ENCODE measurements at regions not wholly inside any gene's neighbourhood (a gene's known extent, or its start where the extent isn't known, plus 50 kb on each side); places are given as distances from the start of the nearest gene placed in this dataset.

DNA sequence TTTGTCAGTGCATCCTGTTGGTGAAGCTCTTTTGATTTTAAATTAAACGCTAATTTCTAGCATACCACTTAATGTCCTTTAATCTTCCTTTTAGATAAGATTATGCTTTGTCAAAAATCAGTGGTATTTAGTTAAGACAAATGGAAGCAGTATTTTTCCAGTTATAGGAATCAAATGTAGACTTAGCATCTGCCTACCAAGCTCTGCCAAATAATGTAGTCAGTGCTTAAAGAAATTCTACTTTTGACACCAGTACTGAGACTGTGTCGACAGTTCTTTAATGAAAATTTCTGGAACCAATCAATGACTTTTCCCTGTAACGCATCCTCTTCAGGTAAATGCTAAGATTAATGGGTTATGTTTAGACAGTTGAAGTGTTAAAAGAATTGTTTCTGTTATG, 803.3 kb upstream of the FAM98A start:
- no peak for DNase-seq (ENCODE audit: low spot score)

DNA sequence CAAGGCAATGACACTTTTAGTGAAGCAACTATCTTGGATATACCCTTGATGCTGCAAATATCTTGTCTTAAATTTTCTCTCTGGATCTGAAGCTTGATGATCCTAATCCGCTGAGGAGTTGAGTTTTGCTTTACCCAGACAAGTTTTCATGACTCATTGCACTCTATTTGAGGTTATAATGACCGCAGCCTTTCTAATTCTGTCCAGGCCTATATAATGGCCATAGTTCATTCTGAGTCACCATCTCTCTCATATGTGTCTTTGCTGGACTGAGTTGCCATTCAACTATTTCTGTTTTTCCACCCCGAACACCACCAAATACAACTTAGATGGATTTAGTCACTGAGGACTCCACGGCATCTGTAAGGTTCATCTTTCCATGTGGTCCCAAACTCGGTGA, 802.1 kb upstream of the FAM98A start:
- DNase-seq (ENCODE audit: low spot score) = no peak

DNA sequence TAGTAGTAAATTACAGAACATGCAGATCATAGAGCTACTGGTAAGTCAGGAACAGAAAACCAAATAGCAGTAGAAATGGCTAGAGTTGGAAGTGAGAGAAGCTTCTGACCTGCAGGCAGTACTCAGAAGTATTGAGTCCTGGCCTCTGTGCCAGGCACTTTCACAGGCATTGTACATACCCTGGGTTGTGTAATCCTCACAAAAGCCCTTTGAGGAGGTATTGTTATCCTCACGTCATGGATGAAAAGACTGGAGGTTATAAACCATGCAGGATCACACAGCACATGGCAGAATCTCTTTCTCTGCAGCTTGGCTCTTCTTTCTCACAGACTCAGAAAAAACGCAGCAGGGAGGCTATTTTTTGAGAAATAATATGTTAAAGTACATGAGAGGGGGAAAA, 789.3 kb upstream of the FAM98A start:
- no peak for DNase-seq (ENCODE audit: low spot score)

DNA sequence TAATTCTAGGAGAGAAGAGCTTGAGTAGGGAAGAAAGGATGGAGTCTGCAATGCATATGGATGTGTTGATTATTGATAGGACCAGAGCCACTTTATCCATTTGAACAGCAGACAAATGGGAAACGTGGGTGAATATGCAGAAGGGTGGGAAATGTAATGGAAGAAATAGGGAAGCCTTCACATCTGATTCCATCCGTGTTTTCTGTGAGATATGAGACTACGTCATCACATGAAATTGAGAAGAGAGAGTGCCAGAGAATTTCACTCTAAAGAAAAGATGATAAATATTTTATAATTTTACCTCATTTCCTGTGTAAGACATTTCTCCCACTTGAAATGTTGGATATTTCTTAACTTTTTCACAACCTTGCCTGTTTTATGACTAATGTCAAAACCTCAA, 788.4 kb upstream of the FAM98A start:
- no peak for DNase-seq (ENCODE audit: low spot score)

DNA sequence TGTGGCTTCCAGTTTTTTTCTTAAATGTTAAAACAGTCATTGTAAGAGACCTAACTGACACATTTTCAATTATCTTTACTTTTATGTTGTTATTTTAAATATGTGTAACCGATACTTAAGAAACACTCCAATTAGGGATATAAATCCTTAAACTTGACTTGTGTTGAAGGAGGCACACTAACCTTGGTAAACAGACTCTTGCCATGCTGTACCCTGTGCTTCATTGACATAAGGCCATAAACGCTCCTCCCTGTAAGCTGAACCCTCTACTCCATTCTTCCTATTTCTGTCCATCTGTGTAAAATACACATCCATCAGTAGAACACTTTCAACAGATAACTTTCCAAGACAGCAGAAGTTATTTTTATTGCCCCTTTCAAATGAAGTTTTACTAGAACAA, 780.5 kb upstream of the FAM98A start:
- no peak for DNase-seq (ENCODE audit: low spot score)

DNA sequence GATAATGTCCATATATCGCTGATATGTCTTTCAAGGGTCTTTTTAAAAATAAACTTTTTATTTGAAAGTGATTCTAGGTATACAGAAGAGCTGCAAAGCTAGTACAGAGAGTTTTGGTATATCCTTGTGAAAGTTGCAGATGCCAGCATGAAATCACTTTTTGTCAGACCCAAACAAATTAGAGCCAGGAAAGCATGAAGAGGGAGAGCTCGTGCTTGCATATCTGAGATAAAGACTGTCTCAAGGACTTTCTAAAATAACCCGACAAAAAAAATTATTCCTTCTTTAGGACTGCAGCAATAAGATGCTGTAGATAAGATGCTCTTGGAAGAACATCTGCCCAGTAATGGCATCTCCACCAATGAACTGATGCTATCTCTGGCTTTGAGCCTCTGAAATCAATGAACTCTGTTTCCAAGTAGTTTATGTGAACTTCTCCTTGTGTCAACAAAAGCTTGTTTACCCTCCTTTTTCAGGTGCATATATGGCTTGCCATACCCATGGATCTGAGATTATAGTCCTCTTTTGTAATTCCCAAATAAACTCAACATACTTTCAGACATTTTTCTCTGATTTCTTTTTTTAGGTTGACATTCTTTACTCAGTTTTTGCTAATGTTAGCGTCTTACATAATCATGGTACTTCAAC, 774.6 kb upstream of the FAM98A start:
- no peak for DNase-seq (ENCODE audit: low spot score)

DNA sequence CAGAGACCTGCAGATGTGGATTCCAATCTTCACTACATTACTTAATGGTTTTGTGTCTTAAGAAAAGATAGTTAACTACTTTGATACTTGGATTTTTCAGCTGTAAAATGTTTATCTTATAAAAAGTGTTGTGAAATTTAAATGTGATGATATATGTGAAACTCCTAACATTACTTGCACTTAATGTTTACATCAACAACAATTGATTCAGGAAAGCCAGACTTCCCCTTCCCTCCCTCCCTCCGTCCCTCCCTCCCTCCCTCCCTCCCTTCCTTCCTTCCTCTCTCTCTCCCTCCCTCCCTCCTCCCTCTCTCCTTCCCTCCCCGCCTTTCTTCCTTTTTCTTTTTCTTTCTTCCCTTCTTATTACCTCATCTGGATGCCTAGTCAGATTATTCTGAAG, 773.9 kb upstream of the FAM98A start:
- no peak for DNase-seq (ENCODE audit: low spot score)

DNA sequence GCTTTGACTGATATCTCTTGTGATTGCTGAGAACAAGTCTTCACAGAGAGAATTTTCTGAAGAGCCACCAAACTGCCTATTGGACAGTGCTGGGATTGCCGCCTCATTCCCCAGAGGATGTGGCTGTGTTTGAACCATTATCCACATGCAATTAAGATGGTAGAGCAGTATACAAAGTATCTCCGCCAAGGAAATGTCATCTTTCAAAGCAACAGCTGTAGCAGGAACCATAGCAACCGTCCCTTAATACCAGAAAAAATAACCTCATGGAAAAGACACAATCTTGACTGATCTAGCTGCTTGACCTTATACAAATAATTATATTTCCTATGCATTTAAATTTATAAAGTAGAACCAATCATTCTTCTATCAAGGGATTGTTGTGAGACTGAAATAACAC, 772.6 kb upstream of the FAM98A start:
- no peak for DNase-seq (ENCODE audit: low spot score)

DNA sequence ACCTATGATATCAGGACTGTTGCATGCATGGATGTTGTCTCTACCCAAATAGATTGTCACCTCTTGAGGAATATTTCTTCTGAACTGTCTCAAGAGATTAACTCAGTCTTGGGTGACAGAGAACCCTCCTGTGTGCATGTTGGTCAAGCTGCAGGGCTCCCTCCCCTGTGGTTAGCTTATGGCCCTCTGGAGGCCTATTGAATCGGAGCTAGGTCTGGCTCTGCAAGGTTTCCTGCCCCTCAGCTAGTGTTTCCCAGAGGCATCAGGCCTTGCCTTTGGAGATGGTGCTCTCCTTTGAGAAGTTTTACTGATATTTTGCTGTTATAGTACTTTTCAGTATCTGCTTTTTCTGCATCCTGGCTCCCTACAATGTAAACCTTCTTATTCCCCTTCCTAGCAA, 769.2 kb upstream of the FAM98A start:
- DNase-seq (ENCODE audit: low spot score) = no peak

DNA sequence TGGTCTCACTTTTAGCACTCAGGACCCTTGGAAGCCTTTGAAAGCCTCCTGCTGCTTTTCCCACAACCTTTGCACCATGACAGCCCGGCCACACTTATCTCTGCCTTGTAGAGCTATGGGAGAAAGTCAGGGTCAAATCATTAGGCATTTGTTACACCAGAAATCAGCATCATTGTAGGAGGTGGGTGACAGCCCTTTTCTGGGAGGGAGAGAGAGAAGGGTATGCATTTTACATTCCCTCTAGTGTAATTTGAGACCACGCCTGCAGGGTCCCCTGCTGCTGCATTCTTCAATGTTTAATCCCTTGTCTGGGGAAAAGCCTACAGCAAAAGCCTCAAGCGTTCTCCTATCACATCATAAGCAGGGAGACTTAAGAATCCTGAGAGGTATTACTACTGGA, 766.8 kb upstream of the FAM98A start:
- DNase-seq (ENCODE audit: low spot score) = no peak

DNA sequence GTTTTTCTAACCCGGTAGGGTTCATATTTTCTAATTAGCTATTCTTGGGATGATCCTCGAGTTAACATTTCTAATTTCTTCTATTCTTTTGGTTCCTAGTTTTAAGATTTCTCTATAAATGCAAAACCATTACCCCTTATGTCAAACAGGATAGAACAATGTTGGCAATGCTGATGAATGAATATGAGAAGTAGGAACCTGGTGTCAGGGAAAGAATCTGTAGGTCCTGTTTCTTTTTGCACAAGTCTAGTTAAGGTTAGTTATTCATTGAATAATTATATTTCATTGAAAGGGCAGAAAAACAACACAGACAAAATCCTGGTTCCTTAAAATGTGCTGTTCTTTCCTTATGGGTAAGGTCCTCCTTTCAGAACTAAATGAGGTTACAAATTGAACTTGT, 766.4 kb upstream of the FAM98A start:
- no peak for DNase-seq (ENCODE audit: low spot score)

DNA sequence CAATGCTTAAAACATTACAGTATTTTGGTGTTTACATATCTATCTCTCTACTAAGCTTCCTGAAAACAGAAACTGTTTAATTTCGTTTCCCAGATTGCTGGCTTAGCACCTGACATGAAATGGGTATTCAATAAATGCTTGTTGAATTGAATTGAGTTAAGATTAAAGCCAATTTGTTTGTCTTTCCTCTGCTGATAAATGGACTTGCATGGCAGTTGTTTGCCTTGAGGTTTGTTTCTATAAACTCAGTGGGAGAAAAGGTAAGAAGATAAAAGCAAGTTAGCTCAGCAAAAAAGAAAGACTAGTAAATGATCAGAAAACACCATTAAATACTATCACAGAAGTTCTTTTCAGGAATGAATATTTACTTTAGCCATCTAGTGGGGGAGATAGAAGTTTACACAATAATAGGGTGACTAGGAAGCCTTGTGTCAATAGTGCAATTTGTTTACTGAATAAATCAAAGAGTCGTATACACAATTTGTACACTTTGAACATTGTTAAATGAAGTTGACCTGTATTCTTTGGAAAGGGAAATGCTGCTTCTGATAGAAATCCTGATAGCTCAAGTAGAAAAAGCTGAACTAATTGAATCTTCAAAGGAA, 754.5 kb upstream of the FAM98A start:
- no peak for DNase-seq (ENCODE audit: low spot score)

DNA sequence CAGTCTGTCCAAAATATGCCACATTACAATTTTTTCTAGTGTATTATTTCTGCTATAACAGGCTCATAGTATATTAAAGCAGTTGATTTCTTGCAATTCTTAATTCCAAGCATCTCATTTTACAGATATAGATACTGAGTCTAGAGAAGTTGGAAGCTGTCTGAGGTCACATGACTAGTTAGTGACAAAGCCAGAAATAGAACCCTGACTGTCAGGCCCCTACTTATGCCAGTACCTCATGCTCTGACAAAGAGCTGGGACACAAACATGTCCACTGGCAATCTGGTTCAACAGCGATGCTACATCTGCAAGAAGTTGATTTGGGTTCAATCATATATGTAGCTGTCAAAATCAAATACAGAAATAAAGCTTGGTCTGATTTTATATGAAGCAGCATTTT, 750.4 kb upstream of the FAM98A start:
- DNase-seq (ENCODE audit: low spot score) = no peak

DNA sequence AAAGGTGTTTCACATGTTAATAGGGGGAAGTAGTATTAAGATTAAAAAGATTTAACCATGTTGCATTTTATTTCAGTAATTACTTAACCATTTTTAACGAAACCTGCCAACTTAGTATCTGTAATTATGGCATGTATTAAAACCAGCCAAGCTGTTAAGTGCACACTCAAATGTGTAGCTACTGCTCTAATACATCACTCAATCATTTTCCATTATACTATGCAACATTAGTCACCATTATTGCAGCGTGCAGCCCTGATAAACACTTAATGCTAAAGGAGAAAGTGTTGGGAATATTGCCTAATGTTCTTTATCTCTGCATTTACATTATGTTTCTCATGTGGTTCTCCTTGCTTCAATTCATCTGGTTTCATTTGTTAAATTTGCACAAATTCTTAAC, 745.9 kb upstream of the FAM98A start:
- DNase-seq (ENCODE audit: low spot score) = no peak

DNA sequence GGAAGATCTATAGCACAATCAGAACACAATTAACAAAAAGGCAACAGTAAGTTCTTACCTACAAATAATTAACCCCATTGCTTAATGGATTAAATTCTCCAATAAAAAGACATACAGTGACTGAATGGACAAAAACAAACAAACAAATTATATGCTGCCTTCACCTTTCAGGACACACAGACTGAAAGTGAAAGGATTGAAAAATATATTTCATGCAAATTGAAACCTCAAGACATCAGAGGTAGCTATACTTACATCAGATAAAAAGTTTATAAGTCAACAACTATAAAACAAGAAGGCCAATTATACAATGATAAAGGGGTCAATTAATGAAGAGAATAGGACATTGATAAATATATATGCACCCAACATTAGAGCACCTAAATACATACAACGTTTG, 741.2 kb upstream of the FAM98A start:
- DNase-seq (ENCODE audit: low spot score) = no peak

DNA sequence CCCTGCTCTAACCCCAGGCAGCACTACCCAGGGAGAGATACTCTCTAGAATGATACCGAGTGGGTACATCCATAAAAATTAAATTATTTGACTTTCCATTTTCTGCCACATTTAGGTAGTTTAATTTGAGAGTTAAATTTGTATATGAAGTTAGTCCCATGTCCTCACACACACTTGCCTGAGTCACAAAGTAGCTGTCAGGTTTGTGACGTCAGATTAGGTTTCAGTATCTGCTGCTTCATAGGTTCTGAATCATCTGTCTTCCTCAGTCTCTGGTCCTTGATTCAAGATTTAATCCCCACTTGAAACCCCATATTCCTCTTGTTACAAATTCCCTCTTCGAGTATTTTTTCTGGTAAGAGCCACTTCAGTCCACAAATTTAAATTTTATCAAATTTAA, 738.6 kb upstream of the FAM98A start:
- DNase-seq (ENCODE audit: low spot score) = no peak

DNA sequence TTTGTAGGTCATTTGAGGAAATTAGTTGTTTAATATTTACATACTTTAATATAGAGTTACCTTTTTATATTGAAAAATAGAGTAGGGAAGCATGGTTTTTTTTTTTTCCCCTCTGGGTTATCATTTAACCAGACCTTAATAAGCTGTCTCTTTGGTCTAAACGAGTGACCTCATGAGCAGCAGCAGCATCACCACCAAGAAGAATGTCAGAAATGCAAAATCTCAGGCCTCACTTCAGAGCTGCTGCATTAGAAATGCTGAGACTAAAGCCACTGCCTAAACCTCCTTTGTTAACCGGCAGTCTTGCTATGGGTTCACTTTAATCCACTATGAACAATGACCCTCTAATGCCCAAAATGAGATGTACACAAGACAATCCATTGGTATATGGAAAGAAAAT, 733.7 kb upstream of the FAM98A start:
- no peak for DNase-seq (ENCODE audit: low spot score)

DNA sequence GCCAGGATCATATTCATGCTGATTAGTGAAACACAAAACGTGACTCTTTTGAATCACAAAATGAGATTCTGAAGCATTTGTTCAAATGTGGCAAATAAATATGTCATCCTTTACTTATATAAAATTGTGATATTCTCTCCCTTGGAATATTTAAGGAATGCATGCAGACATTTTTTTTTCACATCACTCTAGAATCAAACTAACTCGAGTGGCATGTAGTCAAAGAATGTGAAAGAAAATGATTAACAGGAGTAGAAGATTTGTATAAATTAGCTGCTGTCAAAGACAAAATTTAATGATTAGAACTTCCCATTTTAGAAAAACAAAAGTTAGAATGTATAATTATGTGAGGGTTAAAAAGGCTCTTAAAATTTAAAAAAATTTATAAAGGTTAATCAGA, 721.0 kb upstream of the FAM98A start:
- DNase-seq (ENCODE audit: low spot score) = no peak

DNA sequence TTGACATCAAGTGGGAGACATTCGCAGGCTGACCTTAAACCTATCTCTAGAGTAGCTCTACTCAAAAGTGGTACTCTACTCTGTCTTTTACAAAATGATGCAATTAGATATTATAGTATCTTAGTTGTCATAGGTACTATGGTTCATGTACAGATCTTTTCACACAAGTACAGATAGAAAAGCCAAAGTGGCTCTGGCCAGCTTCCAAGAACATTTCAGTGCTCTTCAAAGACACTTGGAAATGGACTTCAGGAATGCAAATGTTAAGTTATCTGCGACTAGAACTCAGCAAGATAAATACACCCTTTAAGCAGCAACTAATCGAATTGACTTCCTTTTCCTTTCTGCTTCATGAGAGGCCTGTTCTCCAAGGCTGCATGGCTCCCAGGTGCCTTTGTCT, 718.7 kb upstream of the FAM98A start:
- DNase-seq (ENCODE audit: low spot score) = no peak

DNA sequence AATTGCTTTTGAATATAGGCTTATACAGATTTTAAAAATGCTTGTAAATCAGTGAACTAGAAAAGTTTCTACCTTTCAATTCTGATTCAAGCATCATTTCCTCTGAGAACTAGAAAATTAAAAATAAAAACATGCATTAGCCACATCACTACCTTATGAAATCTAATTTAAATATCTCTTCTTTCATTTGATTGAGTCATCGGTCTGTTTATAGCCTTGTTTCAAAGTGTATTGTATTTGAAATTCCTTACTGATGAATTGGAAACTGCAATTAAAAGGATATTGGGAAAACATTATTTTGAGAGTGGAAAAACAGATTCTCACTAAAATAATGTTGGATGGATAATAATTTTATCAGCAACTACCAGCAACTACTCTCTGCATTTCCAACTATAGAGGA, 717.7 kb upstream of the FAM98A start:
- no peak for DNase-seq (ENCODE audit: low spot score)

DNA sequence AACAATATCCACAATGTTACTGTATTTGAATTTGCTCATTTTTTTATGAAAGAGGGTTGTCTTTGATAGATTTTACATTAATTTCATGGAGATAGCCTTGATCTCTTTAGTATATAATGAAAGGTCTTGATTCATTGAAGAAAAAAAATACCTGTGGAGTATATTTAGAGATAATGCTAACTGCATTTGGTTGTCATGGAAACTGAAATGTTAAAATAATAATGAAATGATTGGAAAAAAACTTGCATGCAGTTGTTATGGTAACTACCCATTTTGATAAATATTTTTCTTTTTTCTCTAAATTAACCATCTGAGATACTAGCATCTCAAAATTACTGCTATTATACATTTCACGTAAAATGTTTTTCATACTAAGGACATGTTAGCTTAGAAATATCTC, 712.7 kb upstream of the FAM98A start:
- no peak for DNase-seq (ENCODE audit: low spot score)

DNA sequence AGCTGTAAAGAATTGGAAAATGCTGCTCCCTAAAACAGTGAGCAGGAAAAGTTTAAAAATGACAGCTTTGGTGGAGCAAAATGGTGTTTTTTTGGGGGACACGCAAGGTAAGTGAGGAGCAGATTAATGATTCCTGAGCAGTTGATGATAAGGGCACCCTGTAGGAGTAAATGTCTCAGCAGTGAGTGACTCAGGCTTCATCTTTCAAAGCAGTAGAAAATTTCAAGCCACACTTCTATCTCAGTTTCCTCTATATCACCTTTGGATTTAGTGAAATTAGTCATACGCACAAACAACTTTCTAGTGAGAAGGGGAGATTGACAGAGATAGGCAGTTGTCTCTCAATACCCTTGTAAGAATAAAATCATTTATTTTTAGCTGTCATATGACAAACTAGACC, 709.0 kb upstream of the FAM98A start:
- DNase-seq (ENCODE audit: low spot score) = no peak

DNA sequence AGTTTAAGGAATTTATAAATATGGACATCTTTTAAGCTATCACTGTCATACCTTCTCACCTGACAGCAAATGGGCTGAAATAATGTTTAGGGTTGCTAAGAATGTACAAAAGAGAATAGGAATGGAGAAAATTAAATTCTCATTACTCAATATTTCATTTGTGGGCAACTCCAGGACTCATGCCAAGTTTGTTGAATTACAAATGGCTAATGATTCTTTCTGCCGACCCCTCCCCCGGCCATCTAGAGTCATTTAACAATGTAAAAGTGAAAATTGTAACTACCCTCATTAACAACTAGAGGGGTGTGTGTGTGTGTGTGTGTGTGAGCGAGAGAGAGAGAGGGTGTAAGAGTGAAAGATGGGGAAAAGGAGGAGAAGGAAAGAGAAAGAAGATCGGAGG, 708.5 kb upstream of the FAM98A start:
- no peak for DNase-seq (ENCODE audit: low spot score)

DNA sequence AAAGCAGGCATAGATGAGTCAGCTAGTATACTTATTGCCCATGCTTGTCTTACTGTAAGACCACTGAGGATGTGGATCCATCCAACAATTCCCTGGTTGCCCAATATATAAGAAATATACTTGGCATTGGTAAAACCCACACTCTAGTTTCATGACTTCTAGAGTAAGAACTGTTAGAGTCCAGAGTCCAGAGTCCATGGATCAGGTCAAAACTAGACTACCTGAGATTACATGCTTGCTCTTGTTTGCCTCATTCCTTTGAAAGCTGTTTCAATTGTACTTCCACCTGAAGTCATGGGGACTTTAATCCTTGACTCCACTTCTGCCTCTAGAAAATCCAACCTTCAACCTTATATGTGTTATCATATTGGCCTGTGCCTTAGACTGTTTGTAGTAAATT, 707.6 kb upstream of the FAM98A start:
- DNase-seq (ENCODE audit: low spot score) = no peak

DNA sequence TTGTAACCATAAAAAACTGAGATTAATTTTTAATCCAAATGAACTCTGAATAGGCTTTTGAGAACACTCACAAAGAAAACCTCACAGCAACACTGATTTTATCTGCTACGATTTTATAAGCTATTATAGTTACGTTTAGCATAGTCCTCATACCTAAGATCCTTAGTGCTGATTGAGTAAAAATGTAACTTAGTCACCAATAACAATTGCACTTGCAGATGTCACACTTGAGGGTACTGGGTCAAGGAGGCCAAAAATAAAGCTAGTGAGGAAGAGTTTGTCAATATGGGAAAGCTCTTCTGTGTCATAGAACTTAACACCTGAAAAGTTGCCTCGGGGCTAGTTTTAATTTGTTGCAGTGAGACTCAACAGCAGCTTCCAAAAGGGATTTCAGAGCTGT, 706.5 kb upstream of the FAM98A start:
- no peak for DNase-seq (ENCODE audit: low spot score)

Measured in CD4-positive, alpha-beta T cell treated with Interleukin-6 at 100 ng/mL for 8 hours (primary cell).